ENCODE measurements at regions not wholly inside any gene's neighbourhood (a gene's known extent, or its start where the extent isn't known, plus 50 kb on each side); places are given as distances from the start of the nearest gene placed in this dataset.

GRCh38 chr15:39014682-39015081 is 450.1 kb upstream of the RASGRP1 start:
- no peak overlapping the region for H3K27ac ChIP-seq
- H3K4me3 ChIP-seq (ENCODE audit: low read depth, low read length) = no peak overlapping the region
- no peak for TF ChIP-seq CTCF (IDR thresholded peaks at IDR 0.05; ENCODE audit: low read depth, low read length, missing control alignments)
- H3K27me3 ChIP-seq (replicated peaks) = no peaks in the 10 kb centered on the region
- in situ Hi-C loops (cut with HindIII; ENCODE audit: low pct_ligation_motif_present, low sequenced_read_pairs) = no loop called here
- H3K36me3 ChIP-seq (replicated peaks) = no peaks in the 10 kb centered on the region
- no peak for DNase-seq

DNA sequence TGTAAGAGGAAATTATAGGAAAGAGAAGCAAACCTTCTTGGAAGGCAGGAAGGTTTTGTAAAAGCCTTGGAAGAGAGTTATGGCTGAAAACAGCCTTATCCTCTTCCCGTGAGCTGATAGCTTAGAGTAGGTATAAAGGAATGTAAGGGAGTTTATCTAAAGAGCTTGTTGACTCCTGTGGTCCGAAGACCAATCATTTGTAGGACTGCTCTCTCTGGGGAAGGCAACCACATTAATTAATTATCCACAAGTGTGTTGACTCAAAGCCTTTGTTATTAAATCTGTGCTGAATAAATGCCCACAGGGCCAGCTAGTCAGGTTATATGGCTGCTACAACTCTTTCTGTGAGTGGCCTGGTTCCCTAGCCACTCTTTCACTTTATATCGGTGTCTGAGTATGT is 452.1 kb upstream of the RASGRP1 start:
- no peak overlapping the region for H3K27ac ChIP-seq
- no peak overlapping the region for H3K4me3 ChIP-seq (ENCODE audit: low read depth, low read length)
- no peaks in the 10 kb centered on the region for H3K36me3 ChIP-seq (replicated peaks)
- in situ Hi-C loops (cut with HindIII; ENCODE audit: low pct_ligation_motif_present, low sequenced_read_pairs) = no loop called here
- no peak for DNase-seq
- TF ChIP-seq CTCF (IDR thresholded peaks at IDR 0.05; ENCODE audit: low read depth, low read length, missing control alignments) = no peak
- no peaks in the 10 kb centered on the region for H3K27me3 ChIP-seq (replicated peaks)

DNA sequence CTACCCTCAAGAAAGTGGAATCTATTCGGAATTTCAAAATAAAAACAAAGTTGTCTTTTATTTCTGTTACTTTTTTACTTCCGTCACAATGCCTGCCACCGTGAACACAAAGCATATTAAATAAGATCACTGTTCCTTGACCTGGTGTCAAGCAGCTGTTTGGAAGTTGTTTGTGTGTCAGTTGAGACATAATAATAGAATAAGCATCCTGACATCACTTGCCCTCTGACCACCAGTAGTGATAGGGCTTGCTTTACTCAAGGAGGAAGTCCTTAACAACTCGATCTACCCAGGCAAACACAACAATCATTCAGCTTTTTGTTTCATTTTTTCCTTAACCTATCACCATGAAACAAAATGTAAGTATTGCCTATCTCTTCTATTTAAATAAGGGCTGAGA is 454.4 kb upstream of the RASGRP1 start:
- Histone ChIP-seq H3K4me3 (ENCODE audit: low read depth, low read length) (no peak overlapping the region), H3K27me3 (replicated peaks) (no peaks in the 10 kb centered on the region), H3K36me3 (replicated peaks) (no peaks in the 10 kb centered on the region), H3K27ac (no peak overlapping the region)
- TF ChIP-seq CTCF (IDR thresholded peaks at IDR 0.05; ENCODE audit: low read depth, low read length, missing control alignments) = no peak
- in situ Hi-C loops (cut with HindIII; ENCODE audit: low pct_ligation_motif_present, low sequenced_read_pairs) = no loop called here
- DNase-seq = no peak

DNA sequence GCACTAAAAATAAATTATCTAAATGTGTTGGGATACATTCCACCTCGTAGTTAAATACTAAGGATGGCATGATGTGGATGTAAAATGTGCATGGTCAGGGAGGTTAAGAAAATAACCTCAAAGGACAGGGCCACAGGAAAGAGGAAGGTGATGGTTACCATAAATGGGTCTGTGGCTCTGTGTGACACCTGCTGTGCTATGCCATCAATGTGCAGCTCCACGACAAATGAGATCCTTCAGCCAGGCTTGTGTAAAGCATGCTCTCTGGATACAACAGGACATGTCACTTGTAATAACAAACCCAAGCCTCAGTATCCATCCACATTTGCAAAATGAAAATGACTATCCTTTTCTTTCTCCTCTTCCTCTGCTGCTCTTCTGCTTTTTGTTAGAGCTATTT is 456.7 kb upstream of the RASGRP1 start:
- Histone ChIP-seq H3K36me3 (replicated peaks) (no peaks in the 10 kb centered on the region), H3K4me3 (ENCODE audit: low read depth, low read length) (no peak overlapping the region), H3K27ac (no peak overlapping the region), H3K27me3 (replicated peaks) (no peaks in the 10 kb centered on the region)
- in situ Hi-C loops (cut with HindIII; ENCODE audit: low pct_ligation_motif_present, low sequenced_read_pairs) = no loop called here
- TF ChIP-seq CTCF (IDR thresholded peaks at IDR 0.05; ENCODE audit: low read depth, low read length, missing control alignments) = no peak
- DNase-seq = no peak

- no peak for DNase-seq
- no peak for TF ChIP-seq CTCF (IDR thresholded peaks at IDR 0.05; ENCODE audit: low read depth, low read length, missing control alignments)
Measured at GRCh38 chr15:39022532-39023305, 458.1 kb upstream of the RASGRP1 start.

DNA sequence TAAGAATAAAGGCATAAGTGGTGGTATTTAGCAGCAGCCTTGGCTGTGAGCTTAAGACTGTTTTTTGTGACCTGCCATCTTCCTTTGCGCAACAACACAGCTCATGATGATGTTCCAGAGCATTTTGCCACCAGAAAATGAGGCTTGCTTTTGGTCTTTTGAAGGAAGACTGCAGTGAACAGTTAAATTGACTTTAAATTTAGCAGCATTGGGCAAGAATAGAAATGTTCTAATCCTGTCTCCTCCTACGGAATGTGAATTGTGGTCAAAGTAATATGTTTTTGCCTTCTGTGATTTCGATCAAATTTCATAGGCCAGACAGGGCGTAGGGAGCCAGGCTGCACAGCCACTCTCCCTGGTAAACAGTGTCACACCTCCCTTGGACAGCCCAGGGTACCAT is 460.7 kb upstream of the RASGRP1 start:
- Histone ChIP-seq H3K4me3 (ENCODE audit: low read depth, low read length) (no peak overlapping the region), H3K27me3 (replicated peaks) (no peaks in the 10 kb centered on the region), H3K36me3 (replicated peaks) (no peaks in the 10 kb centered on the region), H3K27ac (no peak overlapping the region)
- in situ Hi-C loops (cut with HindIII; ENCODE audit: low pct_ligation_motif_present, low sequenced_read_pairs) = no loop called here
- no peak for DNase-seq
- no peak for TF ChIP-seq CTCF (IDR thresholded peaks at IDR 0.05; ENCODE audit: low read depth, low read length, missing control alignments)

More at GRCh38 chr15:39022532-39023305, 458.1 kb upstream of the RASGRP1 start:
- Histone ChIP-seq H3K36me3 (replicated peaks) (no peaks in the 10 kb centered on the region), H3K27me3 (replicated peaks) (no peaks in the 10 kb centered on the region), H3K27ac (no peak overlapping the region), H3K4me3 (ENCODE audit: low read depth, low read length) (no peak overlapping the region)
- in situ Hi-C loops (cut with HindIII; ENCODE audit: low pct_ligation_motif_present, low sequenced_read_pairs) = no loop called here

Data from brain microvascular endothelial cell (primary cell).